T-helper 1 cell treated with Interleukin-12 subunit alpha and Interleukin-12 subunit beta and Interleukin-4 antibody, amounts not matched to agents 30 ng/mL and 1 ng/mL, for 36 hours (primary cell): ENCODE measurements at regions not wholly inside any gene's neighbourhood (a gene's known extent, or its start where the extent isn't known, plus 50 kb on each side); places are given as distances from the start of the nearest gene placed in this dataset.

Source experiments
- intact Hi-C: fragments of 100-400 bp; cut with micrococcal nuclease; formaldehyde crosslinking; loops from one replicate; pipeline ENCODE4 v1.15.1; 2024

DNA sequence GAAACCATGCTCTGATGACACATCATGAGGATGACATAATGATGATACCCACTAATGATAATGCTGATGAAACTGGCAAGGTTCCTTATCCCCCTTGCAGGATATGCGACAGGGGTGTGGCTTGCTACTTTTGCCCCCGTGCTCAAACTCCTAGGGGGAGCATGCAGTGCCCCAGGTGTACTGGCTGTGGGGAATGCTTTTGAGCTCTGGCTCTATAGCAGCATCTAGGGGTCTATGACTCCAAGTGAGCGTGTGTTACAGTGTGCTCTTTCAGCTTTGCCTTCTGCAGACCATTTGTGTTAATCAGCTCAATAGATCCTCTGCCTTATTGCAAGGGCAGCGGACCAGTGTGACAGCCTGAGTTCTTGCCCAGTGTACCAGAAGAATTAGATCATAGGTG is 1239.5 kb downstream of the SI start:
- intact Hi-C loops: no loop called here

GRCh38 chr3:163832547-163832946 is 1245.7 kb downstream of the SI start:
- intact Hi-C loops: no loop called here

GRCh38 chr3:163821841-163822240 is 1256.5 kb downstream of the SI start:
- intact Hi-C loops: no loop called here

- intact Hi-C loops: no loop called here
Measured at GRCh38 chr3:163817015-163817414, 1261.3 kb downstream of the SI start.

- intact Hi-C loops: no loop called here
Measured at GRCh38 chr3:163813935-163814334, 1264.4 kb downstream of the SI start.

DNA sequence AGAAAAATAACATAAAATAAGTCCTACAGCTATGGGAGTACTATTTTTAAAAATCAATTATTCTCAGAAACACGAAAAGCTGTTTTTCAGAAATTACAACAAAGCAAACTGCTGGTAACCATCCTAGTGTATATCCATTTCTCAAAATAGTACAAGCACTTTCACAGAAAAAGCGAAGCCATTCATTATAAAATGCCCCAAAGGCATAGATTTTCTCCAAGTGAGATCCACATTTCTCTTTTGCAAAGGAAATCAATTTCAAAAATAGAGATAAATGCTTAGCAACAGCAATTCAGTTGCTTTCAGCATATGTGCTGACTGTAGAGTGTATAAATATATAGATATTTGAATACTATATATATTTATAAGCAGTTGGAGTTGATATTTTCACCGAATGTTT is 1266.3 kb downstream of the SI start:
- intact Hi-C loops: no loop called here

DNA sequence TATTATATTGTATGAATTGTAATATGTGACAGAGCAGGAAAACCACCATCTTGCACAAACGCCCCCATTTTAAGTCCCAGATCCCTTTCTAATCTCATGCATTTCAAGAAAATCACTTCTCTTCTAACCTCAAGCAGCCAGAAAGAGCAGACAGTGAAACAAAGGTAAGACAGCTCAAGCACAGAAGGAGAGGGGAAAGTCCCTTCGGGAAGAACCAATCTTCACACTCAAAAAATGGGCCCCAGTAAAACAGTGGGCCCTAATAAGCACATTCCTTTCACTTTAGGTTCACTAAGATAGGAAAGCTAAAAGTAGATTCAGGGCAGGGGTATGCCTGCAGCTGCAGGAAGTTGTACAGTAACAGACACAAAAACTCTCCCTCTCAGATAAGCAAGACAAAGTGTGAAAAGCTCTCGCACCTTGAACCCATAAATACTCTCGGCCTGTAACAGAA is 1268.7 kb downstream of the SI start:
- intact Hi-C loops: no loop called here

DNA sequence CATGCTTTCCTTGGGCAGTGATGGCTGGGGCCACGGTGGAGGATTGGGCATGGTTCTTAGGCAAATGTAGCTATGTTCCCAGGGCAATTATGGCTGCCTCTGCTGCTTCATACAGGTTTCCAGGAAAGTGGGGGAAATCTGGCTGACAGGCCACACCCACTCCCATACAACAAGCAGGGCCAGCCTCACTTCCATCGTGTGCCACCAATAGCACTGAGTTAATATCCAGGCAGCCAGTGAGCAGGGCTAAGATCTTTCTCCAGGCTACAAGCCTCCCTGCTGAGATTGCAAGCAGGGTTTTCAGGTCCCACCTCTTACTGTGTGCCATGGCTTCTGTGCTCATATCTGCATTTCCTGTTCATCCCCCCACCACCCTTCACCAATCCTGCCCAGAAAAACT is 1291.9 kb downstream of the SI start:
- intact Hi-C loops: no loop called here

GRCh38 chr3:163785693-163786092 is 1292.6 kb downstream of the SI start:
- intact Hi-C loops: no loop called here

DNA sequence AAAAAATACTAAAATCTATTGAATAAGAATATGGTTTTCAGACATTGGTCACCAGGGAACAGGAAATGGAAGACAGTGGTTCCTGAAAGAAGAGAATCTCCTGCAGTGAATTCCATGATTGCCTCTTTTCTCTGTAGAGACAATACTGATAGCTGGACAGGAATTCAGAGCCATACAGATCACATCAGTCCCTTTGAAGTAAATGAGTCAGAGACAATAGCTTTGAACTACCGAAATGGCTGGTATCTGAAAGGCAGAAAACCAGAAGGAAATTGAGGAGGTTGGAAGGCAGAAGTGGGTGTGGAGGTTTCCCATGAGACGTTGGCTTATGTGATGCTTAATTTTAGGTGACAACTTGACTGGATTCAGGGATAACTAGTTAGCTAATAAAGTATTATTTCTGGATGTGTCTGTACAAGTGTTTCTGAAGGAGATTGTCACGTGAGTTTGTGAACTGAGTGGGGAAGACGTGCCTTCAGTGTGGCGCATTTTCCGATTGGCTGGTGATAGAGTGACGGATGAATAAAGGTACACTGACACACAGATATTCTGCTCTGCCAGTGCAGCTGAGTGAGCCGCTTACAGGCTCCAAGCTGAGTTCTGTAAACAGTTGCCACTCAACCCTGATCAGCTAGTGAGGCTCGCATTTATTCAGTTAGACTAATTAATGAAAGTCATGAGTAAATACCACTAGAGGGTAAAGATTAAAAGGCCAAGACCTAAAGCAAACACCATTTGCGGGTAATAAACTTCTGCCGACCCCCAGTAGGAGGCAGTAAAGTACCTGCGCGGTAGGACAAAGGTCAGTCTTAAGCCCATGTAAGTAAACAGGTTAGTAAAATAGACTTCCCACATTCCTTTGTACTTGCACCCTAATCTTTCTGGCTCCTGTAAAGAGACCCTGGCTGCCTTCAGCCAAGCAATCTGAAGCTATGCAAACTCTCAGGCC is 1298.6 kb downstream of the SI start:
- intact Hi-C loops: no loop called here

GRCh38 chr3:163776743-163777142 is 1301.6 kb downstream of the SI start:
- intact Hi-C loops: no loop called here

GRCh38 chr3:163773136-163773535 is 1305.2 kb downstream of the SI start:
- intact Hi-C loops: no loop called here

DNA sequence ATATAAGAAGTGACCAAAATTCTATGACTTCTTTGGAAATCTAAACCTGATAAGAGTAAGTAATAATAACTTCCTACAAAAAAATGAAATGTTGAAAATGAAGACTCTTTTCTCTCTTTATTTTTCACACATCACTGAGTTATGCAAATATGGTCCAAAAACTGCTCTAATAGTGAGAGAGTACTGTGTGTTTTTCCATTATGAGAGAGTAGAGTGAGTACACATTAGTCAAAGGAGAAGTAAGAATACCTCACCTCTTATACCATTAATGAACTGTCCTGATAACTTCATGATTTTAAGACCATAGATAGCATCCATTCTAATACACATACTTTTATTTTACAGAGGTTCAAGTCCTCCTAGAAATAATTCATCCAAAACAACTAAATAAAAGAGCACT is 1310.2 kb downstream of the SI start:
- intact Hi-C loops: no loop called here

DNA sequence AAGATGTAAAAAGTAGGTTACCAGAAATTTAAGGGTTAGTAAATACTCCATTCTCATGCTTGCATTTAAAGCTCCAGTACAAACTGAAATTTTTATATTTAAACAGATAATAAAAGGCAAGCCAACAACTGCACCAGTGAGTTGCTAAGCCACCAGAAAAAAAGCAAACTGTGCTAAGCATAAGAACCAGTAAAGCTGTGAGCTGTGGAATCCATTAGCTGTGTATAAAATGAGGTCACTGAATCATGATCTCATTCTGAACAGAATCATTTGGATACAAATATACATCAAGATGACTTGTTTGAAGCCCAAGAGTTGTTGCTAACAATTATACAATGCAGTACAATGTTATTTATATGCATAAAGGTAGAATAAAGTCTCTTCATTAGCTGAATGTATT is 1312.2 kb downstream of the SI start:
- intact Hi-C loops: no loop called here

- intact Hi-C loops: no loop called here
Measured at GRCh38 chr3:163753033-163753432, 1325.3 kb downstream of the SI start.

- intact Hi-C loops: no loop called here
Measured at GRCh38 chr3:163745204-163745603, 1333.1 kb downstream of the SI start.

DNA sequence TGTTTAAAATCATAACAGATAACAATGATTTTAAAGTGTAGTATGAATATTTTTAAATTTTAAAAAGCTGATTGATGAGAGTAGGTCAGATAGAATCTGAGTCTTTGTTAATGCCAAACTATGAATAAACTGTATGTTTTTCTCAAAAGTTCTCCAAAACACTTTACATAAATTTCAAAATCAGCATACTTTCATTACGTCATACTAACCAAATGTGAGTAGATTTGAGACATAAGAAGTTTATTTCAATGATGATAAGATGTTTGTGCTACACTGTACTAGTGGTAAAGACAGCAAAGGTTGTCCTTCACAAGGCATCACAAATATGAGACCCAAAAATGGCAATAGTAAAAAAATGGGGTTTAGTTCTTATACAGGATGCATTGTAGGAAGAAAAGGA is 1342.9 kb downstream of the SI start:
- intact Hi-C loops: no loop called here

GRCh38 chr3:163730684-163731083 is 1347.6 kb downstream of the SI start:
- intact Hi-C loops: no loop called here

GRCh38 chr3:163726125-163726524 is 1352.2 kb downstream of the SI start:
- intact Hi-C loops: no loop called here

DNA sequence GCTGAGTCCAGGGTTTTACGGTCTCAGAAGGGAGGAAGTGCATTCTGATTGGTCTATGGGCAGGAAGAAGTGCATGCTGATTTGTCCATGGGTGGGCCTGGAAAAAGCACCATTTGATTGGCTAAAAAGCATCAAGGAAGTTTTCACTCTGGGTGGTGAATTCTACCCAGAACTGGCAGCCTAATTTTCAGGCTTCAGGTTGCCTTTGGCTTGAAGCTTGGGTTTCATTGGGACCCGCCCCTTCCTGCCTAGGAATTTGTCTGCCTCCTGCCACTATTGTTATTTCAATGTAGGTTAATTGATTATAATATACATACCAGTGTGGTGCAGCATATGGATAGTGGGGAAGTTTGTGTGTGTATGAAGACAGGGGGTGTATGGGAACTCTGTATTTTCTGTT is 1355.9 kb downstream of the SI start:
- intact Hi-C loops: no loop called here

- intact Hi-C loops: no loop called here
Measured at GRCh38 chr3:163721596-163721995, 1356.7 kb downstream of the SI start.

DNA sequence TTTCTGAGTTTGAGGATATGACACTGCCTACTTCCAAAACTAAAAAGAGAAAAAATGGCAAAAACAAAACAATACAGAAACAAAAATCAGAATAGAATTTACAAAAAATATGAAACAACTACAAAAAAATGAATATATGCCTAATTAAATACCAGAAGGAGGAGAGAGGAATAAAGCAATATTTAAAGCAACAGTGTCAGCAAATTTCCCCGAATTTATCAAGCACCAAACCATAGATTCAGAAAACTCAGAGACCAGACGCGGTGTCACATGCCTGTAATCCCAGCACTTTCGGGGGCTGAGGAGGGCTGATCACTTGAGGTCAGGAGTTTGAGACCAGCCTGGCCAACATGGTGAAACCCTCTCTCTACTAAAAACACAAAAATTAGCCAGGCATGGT is 1360.9 kb downstream of the SI start:
- intact Hi-C loops: no loop called here

DNA sequence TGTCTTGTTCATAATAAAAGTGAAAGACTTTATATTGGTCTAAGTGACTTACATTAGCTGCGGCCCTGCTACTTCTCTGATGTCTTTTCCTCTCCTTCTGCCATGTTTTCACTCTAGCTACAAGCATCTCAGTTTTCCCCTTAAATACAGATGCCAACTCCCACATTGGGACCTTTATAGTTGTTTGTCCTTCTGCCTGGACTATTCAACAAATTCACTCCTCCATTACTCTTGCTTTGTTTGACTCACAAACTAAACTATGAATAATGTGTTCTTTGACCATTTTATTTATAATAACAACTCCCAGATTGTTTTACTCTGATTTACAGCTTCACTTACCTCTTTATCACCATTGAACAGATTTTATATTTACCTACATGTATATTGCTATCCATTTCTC is 1369.9 kb downstream of the SI start:
- intact Hi-C loops: loop anchor here (5.0 kb wide), 1 partner anchor 131 kb away; no protein-coding TSS in a partner anchor
